ENCODE measurements at regions not wholly inside any gene's neighbourhood (a gene's known extent, or its start where the extent isn't known, plus 50 kb on each side); places are given as distances from the start of the nearest gene placed in this dataset.

GRCh38 chr17:77632619-77633018 is 325.9 kb upstream of the TNRC6C start:
- no peak overlapping the region for H4K8ac ChIP-seq (ENCODE audit: extremely low read depth, insufficient read depth, low read length)
- H3K14ac ChIP-seq (ENCODE audit: insufficient read length) = no peak overlapping the region
- FAIRE-seq (no peak), DNase-seq (ENCODE audit: low read depth in 1 of 2, low spot score in 2 of 2) (no peak)
- peaks cover 0 to 6% (median 2%) of the 10 kb centered on the region in 4 experiments; a peak in 5 of 7 replicates for H3K4me1 ChIP-seq (replicated peaks in 1 of 4; ENCODE audit: control insufficient read depth in 3 of 4, insufficient read depth in 4 of 4, low read length in 3 of 4)
- H2AK5ac ChIP-seq (ENCODE audit: low read depth, low read length) = no peak overlapping the region
- H3K36me3 ChIP-seq (ENCODE audit: control insufficient read depth in 2 of 4, insufficient read depth in 4 of 4, low read length in 3 of 4) = no peaks in the 10 kb centered on the region
- H3K23ac ChIP-seq (ENCODE audit: insufficient read length) = no peak overlapping the region
- POLR2A ChIA-PET (ENCODE audit: partially characterized antibody) = interaction anchor here (0.9 kb wide), 1 partner anchor 326 kb away, joined by 4 read pairs; the partner anchor contains the start of gene TNRC6C
- 80% methylated on average over 6 of the region's 6 CpGs; no CpG with 5 or more reads in 1 of the 2 experiments for WGBS, 2 experiments (ENCODE audit: extremely low coverage in 1 of 2, insufficient coverage in 1 of 2, insufficient read length in 1 of 2, insufficient replicate concordance in 2 of 2, low coverage in 1 of 2, low lambda C conversion rate in 2 of 2, missing lambda C conversion rate in 1 of 2)
- H4K91ac ChIP-seq (replicated peaks; ENCODE audit: insufficient read length, low read length) = no peak overlapping the region
- CTCF ChIA-PET (ENCODE audit: partially characterized antibody) = interaction anchor here (0.8 to 1.2 kb wide), 3 partner anchors 12 to 64 kb away, joined by 3 to 5 read pairs (median 3); no protein-coding TSS in a partner anchor
- H3K23me2 ChIP-seq (ENCODE audit: low read depth, low read length) = no peaks in the 10 kb centered on the region
- no peaks in the 10 kb centered on the region for H3K79me1 ChIP-seq (ENCODE audit: low read depth, low read length)
- no peaks in the 10 kb centered on the region for H3K9me3 ChIP-seq (ENCODE audit: insufficient read depth in 2 of 2, low read depth in 1 of 2, low read length in 1 of 2)
- H2BK15ac ChIP-seq (ENCODE audit: low read length) = no peak overlapping the region
- no peaks in the 10 kb centered on the region for H3K27me3 ChIP-seq (replicated peaks in 1 of 4; ENCODE audit: control insufficient read depth in 3 of 4, extremely low read depth in 1 of 4, insufficient read depth in 3 of 4, low read length in 3 of 4)
- H2BK20ac ChIP-seq (ENCODE audit: low read length) = no peak overlapping the region
- no peak overlapping the region for H3K4me3 ChIP-seq (ENCODE audit: extremely low read depth in 1 of 4, insufficient read depth in 2 of 4, low read depth in 3 of 4, low read length in 4 of 4)
- H4K20me1 ChIP-seq (replicated peaks in 1 of 2; ENCODE audit: control insufficient read depth in 1 of 2, insufficient read depth in 2 of 2, low read length in 2 of 2) = no peaks in the 10 kb centered on the region
- H3K4me2 ChIP-seq (ENCODE audit: insufficient read depth in 1 of 2, low read depth in 2 of 2, low read length in 2 of 2) = no peak overlapping the region
- H3K79me2 ChIP-seq (ENCODE audit: control insufficient read depth in 1 of 2, insufficient read depth in 2 of 2, low read length in 2 of 2) = no peaks in the 10 kb centered on the region
- H2BK120ac ChIP-seq (replicated peaks; ENCODE audit: low read depth, low read length) = no peak overlapping the region
- no peak overlapping the region for H2BK5ac ChIP-seq (ENCODE audit: low read depth, low read length)
- no peak overlapping the region for H2AFZ ChIP-seq (ENCODE audit: low read length)
- H4K5ac ChIP-seq (ENCODE audit: insufficient read length, low read depth, low read length) = no peak overlapping the region
- H3K4ac ChIP-seq (replicated peaks; ENCODE audit: insufficient read length, low read depth, low read length) = no peak overlapping the region
- no peak overlapping the region for H3K9ac ChIP-seq (replicated peaks in 1 of 4; ENCODE audit: extremely low read depth in 1 of 4, low read depth in 3 of 4, low read length in 3 of 4)
- H2BK12ac ChIP-seq (ENCODE audit: low read depth, low read length) = no peak overlapping the region
- no peak overlapping the region for H3K27ac ChIP-seq (ENCODE audit: low read depth, low read length)
- no peak overlapping the region for H3K18ac ChIP-seq (ENCODE audit: extremely low read depth, low read length)
- no peak overlapping the region for H3K56ac ChIP-seq (replicated peaks; ENCODE audit: insufficient read length, low read depth, low read length)
- TF ChIP-seq RFX5 (IDR thresholded peaks at IDR 0.05; ENCODE audit: borderline replicate concordance, low read depth, low read length) (no peak), HDAC2 (IDR thresholded peaks at IDR 0.05; ENCODE audit: borderline replicate concordance in 1 of 2, low read depth in 2 of 2, low read length in 2 of 2) (no peak), CEBPB (IDR thresholded peaks at IDR 0.05; ENCODE audit: low read depth, low read length) (no peak), SIX5 (IDR thresholded peaks at IDR 0.05; ENCODE audit: low read depth, low read length) (no peak), USF2 (IDR thresholded peaks at IDR 0.05; ENCODE audit: low read length) (no peak), FOSL1 (IDR thresholded peaks at IDR 0.05; ENCODE audit: insufficient read depth, low read depth, low read length) (no peak), CTCF (IDR thresholded peaks at IDR 0.05; ENCODE audit: control extremely low read depth in 1 of 3, insufficient read depth in 1 of 3, low read depth in 1 of 3, low read length in 3 of 3) (no peak), RAD21 (IDR thresholded peaks at IDR 0.05 in 1 of 2, conservative IDR thresholded peaks at IDR 0.05 in 1 of 2; ENCODE audit: low read depth in 2 of 2, low read length in 2 of 2) (no peak), JUN (IDR thresholded peaks at IDR 0.05; ENCODE audit: low read depth, low read length) (no peak), TAF1 (IDR thresholded peaks at IDR 0.05; ENCODE audit: low read depth, low read length) (no peak)
